ENCODE measurements at regions not wholly inside any gene's neighbourhood (a gene's known extent, or its start where the extent isn't known, plus 50 kb on each side); places are given as distances from the start of the nearest gene placed in this dataset.
"Not testable (repeated sequence)": the region's sequence is repeated elsewhere in the genome, so short reads cannot be mapped to it uniquely, and the experiment has no call there.

DNA sequence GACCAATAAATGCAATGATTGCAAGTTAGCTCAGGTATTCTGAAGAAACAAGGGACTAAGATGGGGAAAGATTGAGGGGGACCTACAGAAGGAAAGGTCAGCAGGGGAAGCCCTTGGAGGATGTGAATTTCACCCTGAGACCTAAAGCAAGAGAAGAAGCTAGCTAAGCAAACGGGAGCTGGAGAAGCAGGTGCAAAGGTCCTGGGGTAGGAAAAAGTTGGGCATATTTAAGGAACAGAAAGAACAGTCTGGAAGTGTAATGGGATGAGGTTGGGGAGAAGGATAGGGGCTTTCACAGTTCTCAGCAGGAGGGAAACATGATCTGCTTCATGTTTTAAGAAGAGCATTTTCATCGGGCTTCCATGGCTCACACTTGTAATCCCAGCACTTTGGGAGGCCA lies 89.7 kb upstream of the SLC45A1 start:
- no peak for DNase-seq (ENCODE audit: low spot score)

DNA sequence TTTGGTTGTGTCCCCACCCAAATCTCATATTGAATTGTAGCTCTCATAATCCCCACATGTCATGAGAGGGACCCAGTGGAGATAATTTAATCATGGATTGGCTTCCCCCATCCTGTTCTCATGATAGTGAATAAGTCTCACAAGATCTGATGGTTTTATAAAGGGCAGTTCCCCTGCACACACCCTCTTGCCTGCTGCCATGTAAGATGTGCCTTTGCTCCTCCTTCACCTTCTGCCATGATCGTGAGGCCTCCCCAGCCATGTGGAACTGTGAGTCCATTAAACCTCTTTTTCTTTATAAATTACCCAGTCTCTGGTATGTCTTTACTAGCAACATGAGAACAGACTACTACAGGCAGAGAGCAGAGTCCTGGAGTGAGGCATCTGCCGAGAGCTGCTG lies 90.2 kb upstream of the SLC45A1 start:
- not testable (repeated sequence) for DNase-seq (ENCODE audit: low spot score)

DNA sequence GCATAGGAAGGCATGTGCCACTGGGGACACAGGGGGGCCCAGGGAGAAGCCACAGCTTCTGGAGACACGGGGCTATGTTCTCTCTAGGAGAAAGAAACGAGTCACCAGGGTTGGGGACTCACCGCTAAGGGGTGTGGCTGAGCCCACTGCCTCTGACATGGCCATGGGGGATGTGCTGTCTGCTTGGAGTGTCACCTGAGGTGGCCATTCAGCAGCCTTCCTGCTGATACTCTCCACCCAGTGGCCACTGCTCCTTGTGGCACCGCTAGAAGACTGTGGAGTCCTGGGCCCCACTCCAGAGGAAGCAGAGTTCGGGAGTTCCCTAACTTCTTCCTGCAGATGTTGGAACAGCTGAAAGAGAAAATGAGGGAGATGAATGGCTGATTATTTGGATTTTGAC lies 91.2 kb upstream of the SLC45A1 start:
- no peak for DNase-seq (ENCODE audit: low spot score)

DNA sequence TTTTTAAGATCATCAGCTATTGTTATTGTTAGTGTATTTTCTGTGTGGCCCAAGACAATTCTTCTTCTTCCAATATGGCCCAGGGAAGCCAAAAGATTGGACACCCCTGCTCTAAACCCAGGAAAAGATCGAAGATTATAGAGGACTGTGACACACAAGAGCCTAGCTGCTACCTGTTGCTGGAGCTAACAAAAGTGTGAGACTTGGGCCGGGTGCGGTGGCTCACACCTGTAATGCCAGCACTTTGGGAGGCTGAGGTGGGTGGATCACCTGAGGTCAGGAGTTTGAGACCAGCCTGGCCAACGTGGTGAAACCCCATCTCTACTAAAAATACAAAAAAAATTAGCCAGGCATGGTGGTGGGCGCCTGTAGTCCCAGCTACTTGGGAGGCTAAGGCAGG lies 91.9 kb upstream of the SLC45A1 start:
- not testable (repeated sequence) for DNase-seq (ENCODE audit: low spot score)

DNA sequence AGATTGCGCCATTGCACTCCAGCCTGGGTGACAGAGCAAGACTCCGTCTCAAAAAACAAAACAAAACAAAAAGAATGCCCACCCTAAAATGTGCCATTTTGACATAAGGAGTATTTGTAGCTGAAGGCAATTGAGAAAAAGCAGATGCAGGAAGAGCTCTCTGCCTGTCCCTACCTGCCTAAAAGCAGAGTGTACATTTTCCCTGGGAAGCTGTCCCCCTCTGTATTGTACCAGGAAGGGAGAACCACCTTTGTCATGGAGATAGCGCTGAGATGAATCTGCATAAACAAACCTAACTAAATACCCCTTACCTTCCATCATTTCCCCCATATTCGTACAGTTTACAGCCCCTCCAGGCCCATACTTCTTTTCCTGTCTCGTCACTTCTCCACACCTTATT lies 94.4 kb upstream of the SLC45A1 start:
- no peak for DNase-seq (ENCODE audit: low spot score)

DNA sequence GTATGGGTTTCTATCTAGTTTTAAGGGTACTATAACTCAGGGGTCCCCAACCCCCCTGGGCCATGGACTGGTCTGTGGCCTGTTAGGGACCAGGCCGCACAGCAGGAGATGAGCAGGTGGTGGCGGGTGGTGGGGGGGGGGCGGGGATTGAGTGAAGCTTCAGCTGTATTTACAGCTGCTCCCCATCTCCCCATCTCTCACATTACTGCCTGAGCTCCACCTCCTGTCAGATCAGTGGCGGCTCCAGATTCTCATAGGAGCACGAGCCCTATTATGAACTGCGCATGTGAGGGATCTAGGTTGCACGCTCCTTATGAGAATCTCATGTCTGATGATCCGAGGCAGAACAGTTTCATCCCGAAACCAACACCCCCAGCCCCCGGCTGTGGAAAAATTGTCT lies 95.1 kb upstream of the SLC45A1 start:
- DNase-seq (ENCODE audit: low spot score) = no peak

DNA sequence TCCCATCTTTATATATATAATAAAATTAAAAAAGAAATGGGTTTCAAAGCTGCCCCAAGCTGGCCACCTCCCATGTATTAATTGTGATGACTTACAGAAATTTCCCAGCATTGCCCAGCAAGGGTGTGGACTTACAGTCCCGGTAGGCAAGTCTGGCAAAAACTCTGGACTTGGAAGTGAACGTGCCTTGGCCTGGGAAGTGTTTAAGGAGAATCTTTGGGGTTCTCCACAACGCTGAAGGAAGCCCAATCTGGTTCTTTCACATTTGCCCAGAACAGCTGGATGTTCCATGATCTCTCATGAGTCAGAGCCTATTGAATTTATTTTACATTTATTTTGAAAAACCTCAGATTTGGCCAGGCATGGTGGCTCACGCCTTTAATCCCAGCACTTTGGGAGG lies 98.4 kb upstream of the SLC45A1 start:
- no peak for DNase-seq (ENCODE audit: low spot score)

DNA sequence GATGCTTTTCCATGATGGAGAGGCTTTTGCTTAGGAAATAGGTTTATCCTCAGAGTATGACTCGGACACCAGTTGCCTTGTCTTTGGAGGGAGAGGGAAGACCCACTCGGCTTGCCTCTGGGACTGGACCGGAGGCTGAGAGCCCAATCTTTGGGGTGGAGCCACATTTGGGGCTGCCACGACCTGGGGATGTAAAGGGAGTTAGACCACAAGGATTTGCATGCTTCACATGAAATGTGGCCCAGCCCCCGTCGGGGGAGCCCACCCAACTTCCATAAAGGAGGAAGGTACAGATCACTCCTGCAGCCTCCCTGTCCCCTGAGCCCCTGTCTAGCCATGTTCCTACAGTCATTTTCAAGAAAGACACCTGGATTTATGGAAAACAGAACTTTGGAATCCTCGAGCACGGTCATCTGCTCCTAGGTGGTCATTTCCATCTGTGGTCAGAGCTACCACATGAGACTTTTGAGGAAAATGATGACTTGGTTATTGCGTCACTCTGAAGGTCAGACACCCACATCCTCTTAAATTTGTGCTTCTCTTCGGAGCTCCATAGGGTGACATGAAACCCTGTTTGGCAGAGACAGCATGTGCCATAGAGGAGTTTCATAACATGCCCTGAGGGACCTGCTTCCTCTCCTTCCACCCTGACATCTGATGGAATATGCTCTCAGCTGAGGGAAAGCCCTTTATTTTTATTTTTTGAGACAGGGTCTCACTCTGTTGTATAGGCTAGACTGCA lies 99.4 kb upstream of the SLC45A1 start:
- no peak for DNase-seq (ENCODE audit: low spot score)

DNA sequence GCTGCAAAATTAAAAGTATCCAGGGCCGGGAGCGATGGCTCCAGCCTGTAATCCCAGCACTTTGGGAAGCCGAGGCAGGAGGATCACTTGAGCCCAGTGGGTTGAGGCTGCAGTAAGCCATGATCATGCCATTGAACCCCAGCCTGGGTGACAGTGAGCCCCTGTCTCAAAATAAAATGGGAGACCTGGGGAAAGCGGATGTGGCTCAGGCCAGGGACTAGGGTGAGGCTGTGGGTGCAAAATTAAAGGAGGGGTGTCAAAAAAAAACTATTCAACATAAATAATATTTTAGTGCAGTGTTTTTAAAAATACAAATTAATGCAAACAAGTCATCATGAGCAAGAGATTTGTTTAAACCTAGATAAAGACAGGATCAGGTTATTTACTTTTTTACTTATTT lies 100.1 kb upstream of the SLC45A1 start:
- DNase-seq (ENCODE audit: low spot score) = no peak

DNA sequence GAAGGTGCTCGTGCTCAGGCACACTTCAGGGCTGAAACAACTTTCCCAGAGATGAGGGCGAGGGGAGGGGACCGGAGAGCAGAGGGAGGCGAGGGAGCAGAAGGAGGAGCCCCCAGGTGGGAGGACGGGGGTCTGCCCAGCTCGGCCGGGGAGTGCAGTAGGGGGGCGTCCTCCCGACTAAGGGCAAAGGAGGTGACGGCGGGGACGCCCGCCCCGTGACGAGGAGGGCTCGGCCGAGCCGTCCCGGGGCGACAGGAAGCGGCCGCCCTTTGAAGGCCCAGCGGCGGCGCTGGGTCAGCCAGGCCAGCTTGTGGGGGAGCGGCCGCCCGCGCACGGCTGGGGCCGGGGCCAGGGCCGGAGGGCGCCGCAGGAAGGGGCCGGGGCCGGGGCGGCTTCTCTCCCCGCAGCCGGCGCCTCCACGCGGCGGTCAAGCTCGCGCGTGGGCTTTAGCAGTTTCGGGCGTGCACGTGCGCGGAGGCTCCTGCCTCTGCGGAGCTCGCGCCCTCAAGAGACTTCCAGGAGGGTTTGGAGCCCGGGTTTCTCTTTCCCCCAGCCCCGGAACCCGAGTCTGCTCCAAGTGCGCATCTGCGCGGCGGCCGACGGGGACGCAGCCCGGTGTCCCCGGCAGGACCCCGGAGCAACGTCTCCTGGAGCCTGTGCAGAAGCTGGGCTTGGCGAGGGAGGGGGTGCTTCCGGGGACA lies 100.8 kb upstream of the SLC45A1 start:
- DNase-seq (ENCODE audit: low spot score) = peak; percentile 54

DNA sequence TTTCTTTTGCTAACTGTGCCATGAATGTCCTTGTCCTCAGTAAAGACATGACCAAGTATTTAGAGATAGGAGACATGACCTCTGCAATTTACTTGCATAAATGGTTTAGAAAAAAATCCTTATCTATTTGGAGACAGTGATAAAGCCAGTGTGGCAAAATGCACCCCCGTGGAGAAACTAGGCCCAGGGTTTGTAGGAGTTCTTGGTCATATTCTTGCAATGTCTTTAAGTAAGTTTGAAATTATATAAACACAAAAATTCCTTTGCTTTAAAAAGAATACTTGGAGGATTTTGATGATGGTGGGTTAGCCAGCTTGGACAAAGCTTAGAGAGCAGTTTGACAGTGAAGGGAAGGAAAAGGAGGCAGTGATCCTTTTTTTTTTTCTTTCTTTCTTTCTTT lies 101.9 kb upstream of the SLC45A1 start:
- DNase-seq (ENCODE audit: low spot score) = no peak

DNA sequence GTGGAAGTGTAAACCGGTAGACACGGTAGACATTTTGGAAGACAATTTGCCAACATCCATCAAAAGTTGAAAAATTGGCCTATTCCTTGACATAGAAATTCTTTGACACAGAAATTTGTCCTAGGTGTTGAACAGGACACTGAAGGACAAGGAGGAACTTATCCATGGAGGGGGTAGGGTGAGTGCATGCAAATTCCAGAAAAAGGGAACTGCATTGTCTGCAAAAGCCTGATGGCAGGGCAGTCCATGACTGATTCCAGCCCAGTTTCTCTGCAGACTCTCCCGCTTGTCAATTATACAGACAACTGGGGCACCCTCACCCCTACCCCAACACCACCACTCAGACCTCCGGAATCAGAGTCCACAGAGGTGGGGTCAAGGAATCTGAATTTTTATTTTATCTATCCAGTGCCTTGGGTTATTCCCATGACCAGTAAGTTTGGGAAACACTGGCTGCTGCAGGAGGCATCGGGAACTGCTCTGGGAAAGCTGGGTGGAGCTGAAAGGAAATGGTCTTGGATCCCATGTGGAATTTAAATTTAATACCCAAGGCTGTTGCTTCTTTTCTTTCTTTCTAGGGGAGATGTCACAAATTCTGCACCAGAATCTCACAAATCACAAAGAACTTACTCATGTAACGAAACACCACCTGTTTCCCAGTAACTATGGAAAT lies 103.3 kb upstream of the SLC45A1 start:
- DNase-seq (ENCODE audit: low spot score) = no peak

DNA sequence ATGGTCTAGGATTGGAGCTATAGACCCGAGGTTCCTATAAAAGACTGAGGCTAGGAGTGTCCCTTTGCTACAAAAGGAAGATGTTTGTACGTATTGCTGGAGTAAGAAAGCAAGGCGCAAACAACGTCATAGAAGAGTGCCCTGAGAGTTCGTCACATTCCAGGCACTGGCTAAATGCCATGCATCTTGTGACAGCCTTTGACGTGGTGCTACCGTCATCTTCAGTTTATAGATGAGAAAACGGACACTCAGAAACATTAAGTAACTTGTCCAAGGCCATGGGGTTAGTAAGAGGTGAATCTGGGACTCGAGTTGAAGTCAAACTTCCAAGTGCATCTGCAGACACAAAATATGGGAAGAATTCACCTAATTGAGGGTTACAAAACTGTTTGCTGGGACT lies 104.2 kb upstream of the SLC45A1 start:
- DNase-seq (ENCODE audit: low spot score) = no peak

DNA sequence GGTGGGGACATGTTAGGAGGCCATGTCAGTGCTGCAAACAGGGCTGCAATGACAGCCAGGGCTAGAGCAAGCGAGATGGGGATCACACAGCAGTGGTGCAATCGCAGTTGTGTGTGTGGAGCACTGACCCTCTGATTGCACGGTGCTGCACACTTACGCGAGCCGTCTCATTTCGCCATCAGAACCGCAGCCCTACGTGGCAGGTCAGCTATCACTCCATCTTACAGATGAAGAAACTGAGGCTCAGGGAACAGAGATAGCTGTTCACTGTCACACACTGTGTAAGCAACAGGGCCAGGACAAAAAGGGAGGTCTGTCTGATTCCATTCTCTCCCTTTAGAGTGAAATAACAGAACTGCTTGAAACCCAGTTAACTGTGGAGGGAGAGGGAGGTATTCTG lies 104.8 kb upstream of the SLC45A1 start:
- DNase-seq (ENCODE audit: low spot score) = no peak

DNA sequence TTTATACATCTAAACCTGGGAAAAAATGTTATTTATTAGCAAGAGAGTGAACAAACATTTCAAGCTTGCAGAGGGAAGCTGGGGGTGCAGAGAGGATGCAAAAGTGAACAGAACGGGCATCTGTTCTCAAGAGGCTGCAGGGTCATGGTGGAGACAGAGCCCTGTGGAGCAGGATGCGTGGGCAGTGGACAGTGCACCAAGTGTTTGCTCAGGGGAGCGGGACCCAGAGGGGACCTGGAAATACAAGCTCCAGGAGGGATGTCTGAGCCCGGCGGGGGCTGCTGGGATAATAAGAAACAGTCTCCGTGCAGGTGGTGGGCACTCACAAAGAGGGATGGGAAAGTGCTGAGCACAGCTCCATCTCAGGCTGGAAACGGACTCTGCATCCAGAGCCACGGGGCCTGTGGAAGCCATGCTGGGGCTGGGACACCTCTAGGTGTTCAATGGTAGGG lies 105.3 kb upstream of the SLC45A1 start:
- no peak for DNase-seq (ENCODE audit: low spot score)

DNA sequence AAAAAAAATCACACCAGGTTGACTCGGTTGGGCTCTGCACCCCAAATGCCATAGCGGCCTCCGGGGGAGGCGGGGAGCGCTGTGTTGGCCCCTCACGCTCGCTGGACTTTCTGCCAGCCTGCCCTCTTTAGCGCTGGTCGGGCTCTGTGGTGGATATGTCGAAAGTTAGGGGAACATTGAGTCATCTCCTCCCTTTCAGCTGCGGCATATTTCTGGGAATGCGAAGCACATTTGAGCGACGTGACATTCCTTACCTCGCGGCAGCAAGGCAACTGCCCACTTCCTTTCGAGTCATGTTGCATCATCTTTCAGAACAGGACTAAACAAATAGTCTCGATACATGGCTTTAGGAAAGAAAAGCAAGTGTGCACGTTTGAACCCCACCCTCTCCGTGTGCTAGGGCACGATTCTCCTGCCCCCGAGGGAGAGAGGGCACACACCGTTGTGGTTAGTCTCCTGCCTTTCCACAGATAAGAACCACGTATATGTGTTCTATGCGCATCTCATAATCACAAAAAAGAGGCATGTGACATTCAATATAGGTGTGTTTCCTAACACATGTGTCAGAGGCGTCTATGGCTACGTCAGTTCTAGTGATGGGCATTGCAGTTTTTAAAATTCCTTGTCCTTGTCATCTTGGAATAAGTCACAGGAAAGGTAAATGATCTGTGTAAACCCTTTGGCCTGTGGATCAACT lies 105.9 kb upstream of the SLC45A1 start:
- peak; percentile 89 for DNase-seq (ENCODE audit: low spot score)

DNA sequence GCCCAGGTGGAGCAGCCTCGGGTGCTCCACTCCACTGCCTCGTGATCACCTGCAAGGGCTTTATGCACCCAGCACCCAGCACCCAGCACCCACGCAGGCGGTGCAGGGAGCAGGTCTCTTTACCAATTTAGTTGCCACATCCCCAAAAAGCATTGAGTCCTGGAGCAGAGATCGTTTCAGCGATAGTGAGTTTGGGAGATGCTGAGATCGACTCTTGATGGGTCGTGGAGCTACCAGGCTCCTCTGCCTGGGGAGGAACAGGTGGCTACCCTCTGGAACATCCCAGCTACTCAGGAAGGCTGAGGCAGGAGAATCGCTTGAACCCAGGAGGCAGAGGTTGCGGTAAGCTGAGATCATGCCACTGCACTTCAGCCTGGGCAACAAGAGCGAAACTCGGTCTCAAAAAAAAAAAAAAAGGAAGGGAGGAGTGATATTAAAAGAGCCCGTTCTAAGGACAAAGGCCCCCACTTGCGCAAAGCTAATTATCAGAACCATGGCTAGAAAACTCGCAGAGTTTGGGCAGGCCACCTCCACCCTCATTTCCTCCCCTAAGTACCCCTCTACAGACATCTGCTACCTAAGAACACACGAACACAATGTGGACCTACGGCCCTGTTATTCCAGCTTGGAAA lies 106.5 kb upstream of the SLC45A1 start:
- DNase-seq (ENCODE audit: low spot score) = no peak

DNA sequence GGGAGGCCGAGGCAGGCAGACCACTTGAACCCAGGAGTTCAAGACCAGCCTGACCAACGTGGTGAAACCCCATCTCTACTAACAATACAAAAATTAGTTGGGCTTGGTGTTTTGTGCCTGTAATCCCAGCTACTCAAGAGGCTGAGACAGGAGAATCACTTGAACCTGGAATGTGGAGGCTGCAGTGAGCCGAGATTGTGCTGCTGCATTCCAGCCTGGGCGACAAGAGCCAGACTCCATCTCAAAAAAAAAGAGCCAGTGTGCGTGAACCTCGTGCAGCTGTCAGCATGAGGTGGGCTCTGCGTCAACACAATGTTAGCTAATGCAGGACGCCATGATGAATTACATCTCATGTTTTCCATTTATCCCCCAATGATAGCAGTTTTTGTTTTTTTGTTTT lies 110.7 kb upstream of the SLC45A1 start:
- no peak for DNase-seq (ENCODE audit: low spot score)

DNA sequence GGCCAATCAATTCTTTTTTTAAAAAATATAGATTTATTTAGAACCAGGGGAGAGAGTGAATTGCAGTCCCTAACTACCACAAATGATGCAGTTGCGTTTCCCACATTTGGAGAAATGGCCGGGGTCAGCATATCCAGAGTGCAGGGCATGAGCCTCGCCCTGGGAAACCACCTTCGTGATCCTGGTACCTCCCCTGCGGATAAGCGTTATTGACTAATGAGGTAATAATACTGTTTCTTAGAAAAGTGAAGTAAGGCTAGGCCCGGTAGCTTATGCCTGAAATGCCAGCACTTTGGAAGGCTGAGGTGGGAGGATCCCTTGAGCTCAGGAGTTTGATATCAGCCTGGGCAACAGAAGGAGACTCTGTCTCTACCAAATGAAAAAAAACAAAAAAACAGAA lies 111.5 kb upstream of the SLC45A1 start:
- DNase-seq (ENCODE audit: low spot score) = no peak

DNA sequence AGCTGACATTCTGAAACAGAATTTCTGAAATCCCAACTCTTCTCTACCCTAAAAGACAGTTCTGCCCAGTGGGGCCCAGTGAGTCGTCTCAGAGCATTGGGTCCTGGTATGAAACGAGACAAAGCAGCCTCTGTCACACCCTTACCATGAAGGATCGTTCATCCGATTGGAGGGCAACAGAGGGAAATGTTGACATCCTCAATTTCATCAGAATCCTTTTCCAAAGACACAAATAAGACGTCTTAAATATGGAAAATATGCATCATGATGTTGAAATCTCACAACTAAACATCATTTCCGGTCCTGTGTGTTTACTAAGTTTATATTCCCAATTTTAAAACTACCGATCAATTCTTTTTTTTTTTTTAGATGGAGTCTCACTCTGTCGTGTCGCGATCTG lies 112.1 kb upstream of the SLC45A1 start:
- DNase-seq (ENCODE audit: low spot score) = no peak

DNA sequence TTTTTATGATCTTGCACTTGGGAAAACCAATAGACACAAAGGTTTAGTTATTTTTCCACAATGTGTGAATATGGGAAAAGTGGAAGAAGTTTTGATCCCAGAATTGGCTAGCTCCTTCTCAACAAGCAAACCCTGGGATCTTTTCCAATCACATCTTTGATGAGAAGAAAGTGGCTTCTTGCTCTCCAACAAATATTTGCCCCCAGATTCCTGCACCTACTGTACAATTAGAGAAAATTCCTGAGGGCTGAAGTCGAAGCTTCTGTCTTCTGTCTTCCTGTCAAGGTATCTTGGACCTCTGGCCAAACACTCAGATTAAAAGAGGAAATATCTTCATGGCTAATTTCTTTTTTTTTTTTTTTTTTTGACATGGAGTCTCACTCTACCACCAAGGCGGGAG lies 113.1 kb upstream of the SLC45A1 start:
- DNase-seq (ENCODE audit: low spot score) = peak; percentile 4

DNA sequence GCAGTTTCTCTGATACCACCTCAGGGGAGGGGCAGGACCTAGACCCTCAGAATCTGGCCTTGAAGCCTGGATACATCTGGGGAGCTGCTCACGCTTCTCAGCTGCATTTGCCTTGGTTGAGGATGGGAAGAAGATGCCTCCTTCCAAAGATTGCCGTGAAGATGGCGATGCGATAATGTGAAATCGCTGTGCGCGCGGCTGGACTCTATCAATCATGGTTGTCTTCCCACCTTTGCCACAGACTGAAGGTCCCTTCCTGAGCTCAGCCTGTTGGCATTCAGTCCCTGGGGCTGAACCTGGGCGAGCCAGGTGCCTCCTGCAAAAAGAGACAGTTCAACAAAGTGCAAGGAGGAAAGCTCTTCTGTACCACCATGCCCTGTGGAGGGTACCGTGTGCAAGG lies 114.4 kb upstream of the SLC45A1 start:
- no peak for DNase-seq (ENCODE audit: low spot score)

Data from AG20443 (cell line).